Common myeloid progenitor, CD34-positive (primary cell): ENCODE measurements at regions not wholly inside any gene's neighbourhood (a gene's known extent, or its start where the extent isn't known, plus 50 kb on each side); places are given as distances from the start of the nearest gene placed in this dataset.
A peak's percentile ranks its signal among the peaks of the same experiment; 100 is the strongest.

Experiments
- CTCF ChIA-PET: fragments of 350-600 bp; sonication (Branson Sonifier 250); formaldehyde crosslinking; loops from one replicate; lab custom pipeline; 2021; ENCODE audit warnings: antibody characterized with exemption; lab: Charles Lee
- POLR2A ChIA-PET: fragments of 350-600 bp; sonication (Branson Sonifier 250); formaldehyde crosslinking; loops from one replicate; lab custom pipeline; 2021; ENCODE audit warnings: antibody characterized with exemption; lab: Charles Lee
- DNase-seq, 3 donors: peaks; one replicate each; pipeline versions ENCODE4 v3.0.0 to v3.0.0-alpha.2; 2013
- H3K27ac ChIP-seq, 2 experiments: 1 replicate in 1 of 2; 2 replicates in 1 of 2; pipeline ENCODE4 v1.7.0; 2013; ENCODE audit warnings: inconsistent platforms in 2 of 2, low read length in 2 of 2, mild to moderate bottlenecking in 2 of 2, low read depth in 1 of 2, moderate library complexity in 1 of 2; ENCODE audit not compliant: severe bottlenecking in 2 of 2, insufficient read depth in 1 of 2, poor library complexity in 1 of 2
- H3K27me3 ChIP-seq, 5 experiments: replicated peaks in 2 of 5; 1 replicate in 3 of 5; 2 replicates in 2 of 5; pipeline versions ENCODE4 v1.6.1 to v1.7.0; 2013; ENCODE audit warnings: low read length in 4 of 5, mild to moderate bottlenecking in 2 of 5, moderate library complexity in 2 of 5, inconsistent platforms in 1 of 5; ENCODE audit not compliant: insufficient read depth in 5 of 5, control insufficient read depth in 4 of 5
- H3K36me3 ChIP-seq, 4 experiments: 1 replicate in 2 of 4; 2 replicates in 2 of 4; pipeline versions ENCODE4 v1.6.1 to v1.7.0; 2013; ENCODE audit warnings: low read length in 3 of 4, control low read depth in 1 of 4, mild to moderate bottlenecking in 1 of 4; ENCODE audit not compliant: control insufficient read depth in 4 of 4, insufficient read depth in 4 of 4
- H3K4me1 ChIP-seq, 4 experiments: 1 replicate in 3 of 4; 2 replicates in 1 of 4; pipeline versions ENCODE4 v1.6.1 to v1.7.1; 2013; ENCODE audit warnings: low read length in 3 of 4, mild to moderate bottlenecking in 3 of 4, control low read depth in 1 of 4, inconsistent platforms in 1 of 4, moderate library complexity in 1 of 4; ENCODE audit not compliant: control insufficient read depth in 4 of 4, insufficient read depth in 4 of 4; ENCODE audit errors: control extremely low read depth in 1 of 4
- H3K4me3 ChIP-seq, 7 experiments: 1 replicate in 4 of 7; 2 replicates in 3 of 7; pipeline versions ENCODE4 v1.5.1 to v1.7.0; 2013; ENCODE audit warnings: mild to moderate bottlenecking in 7 of 7, low read length in 6 of 7, moderate library complexity in 6 of 7, inconsistent platforms in 2 of 7, low read depth in 2 of 7, control low read depth in 1 of 7; ENCODE audit not compliant: insufficient read depth in 4 of 7, control insufficient read depth in 1 of 7; ENCODE audit errors: extremely low read depth in 1 of 7
- H3K9me3 ChIP-seq, 5 experiments: 1 replicate in 4 of 5; 2 replicates in 1 of 5; pipeline versions ENCODE4 v1.6.1 to v1.7.1; 2013; ENCODE audit warnings: low read length in 4 of 5, mild to moderate bottlenecking in 2 of 5, inconsistent platforms in 1 of 5, low read depth in 1 of 5, moderate library complexity in 1 of 5; ENCODE audit not compliant: control insufficient read depth in 4 of 5, insufficient read depth in 2 of 5; ENCODE audit errors: control extremely low read depth in 1 of 5
- WGBS: methylation state at CpG from one replicate; pipeline ENCODE4 v1.1.5; 2013; ENCODE audit not compliant: insufficient coverage; 5-methylcytosine and 5-hydroxymethylcytosine counted together

GRCh38 chr1:29900712-29901111 is 664.4 kb downstream of the PTPRU start:
- Histone ChIP-seq H3K36me3 (no peaks in the 10 kb centered on the region), H3K27me3 (peaks cover 0 to 27% (median 3%) of the 10 kb centered on the region in 5 experiments), H3K27ac (no peak overlapping the region), H3K9me3 (no peaks in the 10 kb centered on the region), H3K4me1 (peaks cover 0 to 10% (median 0%) of the 10 kb centered on the region in 4 experiments), H3K4me3 (no peak overlapping the region)
- WGBS, result 93% methylated on average over 3 of the region's 3 CpGs
- DNase-seq, result no peak
- ChIA-PET POLR2A (no interaction called here), CTCF (no interaction called here)

- H3K9me3 ChIP-seq, result no peaks in the 10 kb centered on the region
- POLR2A ChIA-PET, result no interaction called here
- CTCF ChIA-PET, result no interaction called here
- WGBS, result 95% methylated on average over 19 of the region's 20 CpGs
- DNase-seq, result no peak
- peaks cover 0 to 31% (median 3%) of the 10 kb centered on the region in 5 experiments for H3K27me3 ChIP-seq
- H3K36me3 ChIP-seq, result no peaks in the 10 kb centered on the region
- peaks cover 0 to 10% (median 0%) of the 10 kb centered on the region in 4 experiments for H3K4me1 ChIP-seq
- H3K27ac ChIP-seq, result no peak overlapping the region
- H3K4me3 ChIP-seq, result no peak overlapping the region
Measured at GRCh38 chr1:29900104-29900679, 663.9 kb downstream of the PTPRU start.

- WGBS, result 47% methylated on average over 10 of the region's 12 CpGs
- POLR2A ChIA-PET, result no interaction called here
- peak; percentile 8 to 73 (median 65) for DNase-seq
Measured at GRCh38 chr1:29896791-29897714, 660.7 kb downstream of the PTPRU start.

GRCh38 chr1:29896300-29896699 is 660.0 kb downstream of the PTPRU start:
- POLR2A ChIA-PET, result no interaction called here
- no peak for DNase-seq

More at GRCh38 chr1:29896791-29897714, 660.7 kb downstream of the PTPRU start:
- Histone ChIP-seq H3K4me3 (peak overlapping the region in 1 of 7 experiments; percentile 12), H3K9me3 (no peaks in the 10 kb centered on the region), H3K27ac (no peak overlapping the region), H3K36me3 (no peaks in the 10 kb centered on the region), H3K27me3 (peaks cover 0 to 32% (median 5%) of the 10 kb centered on the region in 5 experiments), H3K4me1 (peaks cover 0 to 10% (median 0%) of the 10 kb centered on the region in 4 experiments)
- CTCF ChIA-PET, result no interaction called here

GRCh38 chr1:29895201-29895600 is 658.9 kb downstream of the PTPRU start:
- CTCF ChIA-PET, result no interaction called here
- no peaks in the 10 kb centered on the region for H3K36me3 ChIP-seq
- DNase-seq, result no peak
- H3K27ac ChIP-seq, result no peak overlapping the region
- POLR2A ChIA-PET, result no interaction called here
- peaks cover 0 to 34% (median 1%) of the 10 kb centered on the region in 5 experiments for H3K27me3 ChIP-seq
- no peaks in the 10 kb centered on the region for H3K9me3 ChIP-seq
- H3K4me1 ChIP-seq, result peaks cover 0 to 10% (median 0%) of the 10 kb centered on the region in 4 experiments
- 85% methylated on average over 4 of the region's 4 CpGs for WGBS
- no peak overlapping the region for H3K4me3 ChIP-seq

More at GRCh38 chr1:29896300-29896699, 660.0 kb downstream of the PTPRU start:
- Histone ChIP-seq H3K27ac (no peak overlapping the region), H3K4me3 (no peak overlapping the region), H3K27me3 (peaks cover 0 to 31% (median 3%) of the 10 kb centered on the region in 5 experiments), H3K36me3 (no peaks in the 10 kb centered on the region), H3K9me3 (no peaks in the 10 kb centered on the region), H3K4me1 (peaks cover 0 to 10% (median 0%) of the 10 kb centered on the region in 4 experiments)
- WGBS, result 100% methylated on average over 1 of the region's 3 CpGs
- CTCF ChIA-PET, result no interaction called here

GRCh38 chr1:29894311-29894710 is 658.0 kb downstream of the PTPRU start:
- ChIA-PET CTCF (no interaction called here), POLR2A (no interaction called here)
- H3K9me3 ChIP-seq, result no peaks in the 10 kb centered on the region
- peaks cover 0 to 10% (median 0%) of the 10 kb centered on the region in 4 experiments for H3K4me1 ChIP-seq
- no peak overlapping the region for H3K4me3 ChIP-seq
- no peak for DNase-seq
- WGBS, result 91% methylated on average over 4 of the region's 5 CpGs
- H3K36me3 ChIP-seq, result no peaks in the 10 kb centered on the region
- no peak overlapping the region for H3K27ac ChIP-seq
- H3K27me3 ChIP-seq, result peaks cover 0 to 34% (median 2%) of the 10 kb centered on the region in 5 experiments

GRCh38 chr1:29893806-29894205 is 657.5 kb downstream of the PTPRU start:
- WGBS, result 97% methylated on average over 5 of the region's 5 CpGs
- Histone ChIP-seq H3K4me1 (peaks cover 0 to 10% (median 0%) of the 10 kb centered on the region in 4 experiments), H3K36me3 (no peaks in the 10 kb centered on the region), H3K27me3 (peaks cover 0 to 34% (median 2%) of the 10 kb centered on the region in 5 experiments), H3K9me3 (no peaks in the 10 kb centered on the region), H3K4me3 (no peak overlapping the region), H3K27ac (no peak overlapping the region)
- POLR2A ChIA-PET, result no interaction called here
- CTCF ChIA-PET, result no interaction called here
- DNase-seq, result no peak
